Endothelial cell (in vitro differentiated cells): ENCODE measurements at regions not wholly inside any gene's neighbourhood (a gene's known extent, or its start where the extent isn't known, plus 50 kb on each side); places are given as distances from the start of the nearest gene placed in this dataset.

Source experiments
- DNase-seq: peaks from one replicate; pipeline ENCODE4 v3.0.0; 2021; ENCODE audit warnings: low spot score
- H3K27ac Mint-ChIP-seq: one replicate; pipeline ENCODE4 v1.8.0; 2021; ENCODE audit warnings: mixed read lengths, inconsistent platforms; ENCODE audit not compliant: unreplicated experiment
- H3K27me3 Mint-ChIP-seq: one replicate; pipeline ENCODE4 v1.8.0; 2021; ENCODE audit warnings: mild to moderate bottlenecking, moderate library complexity, mixed read lengths, inconsistent platforms; ENCODE audit not compliant: unreplicated experiment
- H3K36me3 Mint-ChIP-seq: one replicate; pipeline ENCODE4 v1.8.0; 2021; ENCODE audit warnings: mild to moderate bottlenecking, low read depth, mixed read lengths, inconsistent platforms; ENCODE audit not compliant: unreplicated experiment
- H3K4me1 Mint-ChIP-seq: one replicate; pipeline ENCODE4 v1.8.0; 2021; ENCODE audit warnings: mild to moderate bottlenecking, mixed read lengths, inconsistent platforms; ENCODE audit not compliant: unreplicated experiment
- H3K4me3 Mint-ChIP-seq: one replicate; pipeline ENCODE4 v1.8.0; 2021; ENCODE audit warnings: mild to moderate bottlenecking, mixed read lengths, inconsistent platforms; ENCODE audit not compliant: unreplicated experiment
- H3K9me3 Mint-ChIP-seq: one replicate; pipeline ENCODE4 v1.8.0; 2021; ENCODE audit warnings: mixed read lengths, inconsistent platforms; ENCODE audit not compliant: unreplicated experiment
- TF ChIP-seq, protein P1 (sequence below): fragments of 200-600 bp; sonication (generic); IDR thresholded peaks from one replicate; pipeline ENCODE4 v1.5.0; 2021; ENCODE audit warnings: antibody characterized with exemption; ENCODE audit not compliant: unreplicated experiment

DNA sequence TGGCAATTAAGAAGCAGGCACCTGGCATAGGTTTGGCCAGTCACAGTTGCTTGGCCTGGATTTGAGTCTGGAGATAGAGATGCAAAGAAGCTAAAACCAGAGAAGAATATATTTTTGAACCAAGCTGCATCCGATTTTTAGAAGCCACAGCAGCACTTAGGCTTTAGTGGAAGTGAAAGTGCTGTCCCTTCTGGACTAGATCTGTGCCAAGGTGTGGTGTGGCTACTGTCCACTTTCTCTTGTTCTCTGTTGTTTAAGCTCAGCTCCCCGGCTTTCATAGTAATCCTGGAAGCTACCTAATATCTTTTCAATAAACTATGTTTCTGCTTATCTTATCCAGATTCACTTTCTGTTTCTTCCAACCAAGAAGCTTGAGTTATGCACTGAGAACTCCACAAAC is 183.4 kb upstream of the THRB start:
- Mint-ChIP-seq H3K9me3 (no peaks in the 10 kb centered on the region), H3K36me3 (no peaks in the 10 kb centered on the region), H3K4me1 (no peaks in the 10 kb centered on the region), H3K4me3 (no peak overlapping the region), H3K27me3 (no peaks in the 10 kb centered on the region), H3K27ac (no peak overlapping the region)
- DNase-seq: no peak
- TF ChIP-seq, protein P1, sequence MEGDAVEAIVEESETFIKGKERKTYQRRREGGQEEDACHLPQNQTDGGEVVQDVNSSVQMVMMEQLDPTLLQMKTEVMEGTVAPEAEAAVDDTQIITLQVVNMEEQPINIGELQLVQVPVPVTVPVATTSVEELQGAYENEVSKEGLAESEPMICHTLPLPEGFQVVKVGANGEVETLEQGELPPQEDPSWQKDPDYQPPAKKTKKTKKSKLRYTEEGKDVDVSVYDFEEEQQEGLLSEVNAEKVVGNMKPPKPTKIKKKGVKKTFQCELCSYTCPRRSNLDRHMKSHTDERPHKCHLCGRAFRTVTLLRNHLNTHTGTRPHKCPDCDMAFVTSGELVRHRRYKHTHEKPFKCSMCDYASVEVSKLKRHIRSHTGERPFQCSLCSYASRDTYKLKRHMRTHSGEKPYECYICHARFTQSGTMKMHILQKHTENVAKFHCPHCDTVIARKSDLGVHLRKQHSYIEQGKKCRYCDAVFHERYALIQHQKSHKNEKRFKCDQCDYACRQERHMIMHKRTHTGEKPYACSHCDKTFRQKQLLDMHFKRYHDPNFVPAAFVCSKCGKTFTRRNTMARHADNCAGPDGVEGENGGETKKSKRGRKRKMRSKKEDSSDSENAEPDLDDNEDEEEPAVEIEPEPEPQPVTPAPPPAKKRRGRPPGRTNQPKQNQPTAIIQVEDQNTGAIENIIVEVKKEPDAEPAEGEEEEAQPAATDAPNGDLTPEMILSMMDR: no peak

DNA sequence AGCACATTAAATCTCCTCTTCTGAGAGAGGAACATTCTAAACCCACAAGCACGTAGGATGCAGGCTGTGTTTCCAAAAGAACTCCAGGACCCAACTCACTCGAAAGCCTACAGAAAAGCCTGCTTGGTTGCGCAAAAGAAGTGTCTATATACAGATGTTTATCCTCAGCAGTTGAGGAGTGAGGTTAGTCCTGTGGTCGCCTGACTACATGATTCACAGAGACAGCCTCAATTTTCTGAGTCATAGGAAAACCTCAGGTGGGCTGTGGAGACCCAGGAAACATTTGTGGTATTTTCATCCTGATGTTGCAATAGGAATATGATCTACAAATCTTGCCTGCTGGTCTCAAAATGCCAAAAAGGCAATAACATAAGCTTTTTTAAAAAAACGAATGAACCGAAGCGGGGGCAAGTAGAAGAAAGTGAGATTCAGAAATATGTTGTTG is 183.8 kb upstream of the THRB start:
- Mint-ChIP-seq H3K36me3 (no peaks in the 10 kb centered on the region), H3K9me3 (no peaks in the 10 kb centered on the region), H3K27ac (no peak overlapping the region), H3K4me3 (no peak overlapping the region), H3K4me1 (no peaks in the 10 kb centered on the region), H3K27me3 (no peaks in the 10 kb centered on the region)
- TF ChIP-seq, protein P1: no peak
- DNase-seq: no peak

DNA sequence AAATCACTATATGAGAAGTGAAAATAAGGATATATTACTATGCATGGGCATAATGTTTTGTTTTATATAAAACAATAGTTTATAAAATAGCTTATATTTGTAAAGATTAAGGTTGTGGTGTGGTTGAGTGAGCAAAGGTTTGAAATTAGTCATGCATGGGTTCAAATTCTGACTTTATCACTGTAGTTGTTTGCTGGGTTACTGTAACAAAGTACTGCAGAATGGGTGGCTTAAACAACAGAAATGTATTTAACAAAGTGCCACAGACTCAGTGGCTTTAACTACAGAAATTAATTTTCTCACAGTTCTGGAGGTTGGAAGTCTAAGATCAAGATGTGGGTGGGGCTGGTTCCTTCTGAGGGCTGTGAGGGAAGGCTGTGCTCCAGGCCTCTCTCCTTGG is 184.8 kb upstream of the THRB start:
- Mint-ChIP-seq H3K4me1 (no peaks in the 10 kb centered on the region), H3K36me3 (no peaks in the 10 kb centered on the region), H3K9me3 (no peaks in the 10 kb centered on the region)

DNA sequence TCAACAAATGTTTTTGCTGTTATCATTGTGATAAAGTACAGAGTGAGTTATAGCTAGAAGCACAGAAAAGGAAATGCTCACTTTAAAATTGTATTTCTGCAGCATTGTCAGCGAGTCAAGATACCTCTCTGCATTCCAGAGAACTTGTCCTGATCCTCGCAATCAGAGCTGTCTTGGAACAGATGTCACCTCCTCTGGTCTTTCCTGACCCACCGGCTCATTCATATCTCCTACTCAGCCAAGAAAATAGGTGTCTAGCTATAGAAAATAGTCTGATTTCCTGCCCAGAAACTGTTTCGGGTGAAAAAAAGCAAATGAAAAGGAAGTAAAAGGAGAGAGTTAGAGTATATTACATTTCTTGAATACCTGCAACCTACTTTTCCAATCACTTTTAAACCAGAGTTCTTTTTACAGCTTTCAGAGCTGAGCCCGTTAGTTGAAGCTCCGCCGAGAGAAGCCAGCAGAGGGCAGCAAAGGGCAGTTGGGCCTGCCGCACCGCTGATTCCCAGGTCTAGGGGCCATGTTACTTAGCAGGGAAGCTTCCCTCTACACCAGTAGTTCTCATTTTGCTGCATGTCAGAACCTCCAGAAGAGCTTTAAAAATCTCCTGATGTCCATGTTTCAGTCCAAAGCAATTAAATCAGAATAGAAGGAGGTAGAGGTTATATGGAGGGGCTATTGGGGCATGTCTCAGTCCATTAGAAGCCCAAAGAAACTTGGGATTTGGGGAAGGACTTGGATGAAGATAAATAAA is 185.7 kb upstream of the THRB start:
- Mint-ChIP-seq H3K4me1 (no peaks in the 10 kb centered on the region), H3K9me3 (no peaks in the 10 kb centered on the region), H3K27me3 (no peaks in the 10 kb centered on the region), H3K27ac (no peak overlapping the region), H3K4me3 (no peak overlapping the region), H3K36me3 (no peaks in the 10 kb centered on the region)
- DNase-seq: peak; percentile 81
- TF ChIP-seq, protein P1: peak; percentile 86

More for the DNA sequence above, 184.8 kb upstream of the THRB start:
- Mint-ChIP-seq H3K27ac (no peak overlapping the region), H3K27me3 (no peaks in the 10 kb centered on the region), H3K4me3 (no peak overlapping the region)
- TF ChIP-seq, protein P1: no peak
- no peak for DNase-seq

DNA sequence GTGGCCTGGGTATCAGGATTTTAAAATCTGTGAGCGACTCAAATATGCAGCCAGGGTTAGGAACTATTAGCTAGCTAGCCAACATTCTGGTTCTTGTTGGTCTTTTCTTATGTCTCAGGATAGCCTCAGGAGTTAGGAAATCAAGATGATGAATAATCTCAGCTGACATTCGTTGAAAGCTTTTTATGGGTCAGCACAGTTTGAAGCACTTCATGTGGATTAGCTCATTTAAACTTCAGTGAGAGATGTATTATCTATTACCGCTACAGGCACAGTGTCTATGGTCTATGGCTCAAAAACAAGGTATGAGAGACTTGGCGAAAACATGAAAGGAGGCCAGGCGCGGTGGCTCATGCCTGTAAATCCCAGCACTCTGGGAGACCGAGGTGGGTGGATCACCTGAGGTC is 187.5 kb upstream of the THRB start:
- no peak for DNase-seq
- Mint-ChIP-seq H3K27me3 (no peaks in the 10 kb centered on the region), H3K9me3 (no peaks in the 10 kb centered on the region), H3K4me1 (no peaks in the 10 kb centered on the region), H3K36me3 (no peaks in the 10 kb centered on the region), H3K27ac (no peak overlapping the region), H3K4me3 (no peak overlapping the region)
- TF ChIP-seq, protein P1: no peak
